ENCODE measurements at regions not wholly inside any gene's neighbourhood (a gene's known extent, or its start where the extent isn't known, plus 50 kb on each side); places are given as distances from the start of the nearest gene placed in this dataset.

DNA sequence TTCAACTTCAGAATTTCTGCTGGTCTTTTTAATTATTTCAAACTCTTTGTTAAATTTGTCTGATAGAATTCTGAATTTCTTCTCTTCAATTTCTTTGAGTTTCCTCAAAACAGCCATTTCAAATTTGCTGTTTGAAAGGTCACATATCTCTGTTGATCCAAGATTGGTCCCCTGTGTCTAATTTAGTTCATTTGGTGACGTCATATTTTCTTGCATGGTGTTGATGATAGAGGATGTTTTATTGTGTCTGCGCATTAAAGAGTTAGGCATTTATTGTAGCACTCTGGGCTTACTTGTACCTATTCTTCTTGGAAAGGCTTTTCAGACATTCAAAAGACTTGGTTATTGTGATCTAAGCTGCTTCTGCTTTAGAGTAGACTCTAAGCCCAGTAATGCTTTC is 698.4 kb upstream of the LRRTM1 start:
- TF ChIP-seq POLR2A (IDR thresholded peaks at IDR 0.05), result no peak
- TF ChIP-seq, protein P1, sequence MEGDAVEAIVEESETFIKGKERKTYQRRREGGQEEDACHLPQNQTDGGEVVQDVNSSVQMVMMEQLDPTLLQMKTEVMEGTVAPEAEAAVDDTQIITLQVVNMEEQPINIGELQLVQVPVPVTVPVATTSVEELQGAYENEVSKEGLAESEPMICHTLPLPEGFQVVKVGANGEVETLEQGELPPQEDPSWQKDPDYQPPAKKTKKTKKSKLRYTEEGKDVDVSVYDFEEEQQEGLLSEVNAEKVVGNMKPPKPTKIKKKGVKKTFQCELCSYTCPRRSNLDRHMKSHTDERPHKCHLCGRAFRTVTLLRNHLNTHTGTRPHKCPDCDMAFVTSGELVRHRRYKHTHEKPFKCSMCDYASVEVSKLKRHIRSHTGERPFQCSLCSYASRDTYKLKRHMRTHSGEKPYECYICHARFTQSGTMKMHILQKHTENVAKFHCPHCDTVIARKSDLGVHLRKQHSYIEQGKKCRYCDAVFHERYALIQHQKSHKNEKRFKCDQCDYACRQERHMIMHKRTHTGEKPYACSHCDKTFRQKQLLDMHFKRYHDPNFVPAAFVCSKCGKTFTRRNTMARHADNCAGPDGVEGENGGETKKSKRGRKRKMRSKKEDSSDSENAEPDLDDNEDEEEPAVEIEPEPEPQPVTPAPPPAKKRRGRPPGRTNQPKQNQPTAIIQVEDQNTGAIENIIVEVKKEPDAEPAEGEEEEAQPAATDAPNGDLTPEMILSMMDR (IDR thresholded peaks at IDR 0.05), result no peak

All from heart left ventricle (tissue), 13 donors.